ENCODE measurements at regions not wholly inside any gene's neighbourhood (a gene's known extent, or its start where the extent isn't known, plus 50 kb on each side); places are given as distances from the start of the nearest gene placed in this dataset.

GRCh38 chr13:90542959-90543505 lies 804.5 kb upstream of the MIR17HG start:
- TF ChIP-seq CTCF (IDR thresholded peaks at IDR 0.05) (no peak), POLR2A (IDR thresholded peaks at IDR 0.05) (no peak)

Data from gastroesophageal sphincter (tissue), 3 donors.